GF-D8 (cell line): ENCODE measurements at regions not wholly inside any gene's neighbourhood (a gene's known extent, or its start where the extent isn't known, plus 50 kb on each side); places are given as distances from the start of the nearest gene placed in this dataset.

ENCODE experiments used
- DNase-seq: peaks from one replicate; lab custom pipeline; 2025; lab: John Stamatoyannopoulos, UW

DNA sequence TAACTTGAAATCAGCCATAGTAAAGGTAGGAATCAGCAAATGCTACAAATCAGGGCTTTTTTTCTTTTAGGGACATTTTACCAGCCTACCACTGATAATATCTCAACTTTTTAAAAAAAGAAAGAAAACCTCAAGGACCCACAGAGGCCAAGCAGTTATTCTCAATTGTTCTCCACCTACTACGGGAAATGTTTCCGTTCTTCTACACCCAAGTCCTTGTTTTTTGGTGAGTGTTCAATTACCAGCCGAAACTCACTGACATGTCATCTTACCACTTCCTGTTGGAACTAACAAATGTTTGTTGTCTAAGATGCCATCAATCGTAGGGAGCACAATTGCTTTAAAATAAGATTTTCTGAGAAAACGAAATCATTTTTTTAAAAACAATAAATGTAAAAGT lies 50.2 kb upstream of the CDK1 start:
- DNase-seq, result no peak

- no peak for DNase-seq
These were observed 52.0 kb upstream of the CDK1 start for GRCh38 chr10:60726257-60726656.

DNA sequence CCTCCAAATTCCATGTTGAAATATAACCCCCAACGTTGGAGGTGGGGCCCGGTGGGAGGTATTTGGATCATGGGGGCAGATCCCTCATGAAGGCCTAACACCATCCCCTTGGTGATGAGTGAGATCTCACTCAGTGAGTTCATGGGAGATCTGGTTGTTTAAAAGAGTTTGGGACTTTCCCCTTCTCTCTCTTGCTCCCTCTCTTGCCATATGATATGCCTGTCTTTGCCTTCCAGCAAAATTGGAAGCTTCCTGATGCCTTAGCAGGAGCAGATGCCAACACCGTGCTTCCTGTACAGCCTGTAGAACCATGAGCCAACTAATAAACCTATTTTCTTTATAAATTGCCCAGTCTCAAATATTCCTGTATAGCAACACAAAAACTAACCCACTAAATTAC lies 55.7 kb upstream of the CDK1 start:
- no peak for DNase-seq

DNA sequence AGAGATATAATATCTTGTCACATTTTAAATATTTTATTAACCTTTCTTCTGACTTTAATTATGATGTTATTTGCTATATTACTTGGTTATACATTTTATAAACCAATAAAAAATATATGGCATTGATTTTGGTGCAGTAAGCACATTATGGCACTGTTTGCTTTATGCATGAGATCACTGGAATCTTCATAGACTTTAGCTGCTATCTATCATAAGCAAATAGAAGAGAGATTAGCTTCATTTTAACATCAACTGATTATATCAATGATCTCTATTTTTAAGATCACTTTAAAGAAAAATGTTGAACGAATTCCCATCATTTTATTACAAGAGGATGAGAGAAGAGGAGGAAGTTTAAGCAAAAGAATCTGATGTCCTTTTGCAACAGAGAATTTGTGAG lies 58.6 kb upstream of the CDK1 start:
- no peak for DNase-seq

DNA sequence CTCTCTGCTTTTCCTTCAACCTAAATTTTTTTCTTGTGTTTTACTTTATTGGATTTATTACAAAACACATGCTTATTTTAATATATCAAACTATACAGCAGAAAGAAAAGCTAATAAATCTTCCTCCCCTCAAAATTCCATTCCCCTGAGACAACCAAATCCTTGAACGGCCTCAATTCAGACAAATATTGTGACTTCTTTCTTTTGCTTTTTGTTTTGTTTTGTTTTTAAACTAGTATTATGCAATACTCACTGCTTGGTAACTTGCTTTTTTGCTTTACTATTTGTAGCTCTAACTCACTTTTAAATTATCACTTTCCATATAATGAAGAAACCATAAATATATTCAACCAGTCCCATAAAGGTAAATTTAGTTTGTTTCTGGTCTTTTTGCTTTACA lies 59.4 kb upstream of the CDK1 start:
- no peak for DNase-seq

GRCh38 chr10:60717852-60718251 lies 60.4 kb upstream of the CDK1 start:
- DNase-seq, result no peak

- DNase-seq, result no peak
These were observed 64.0 kb upstream of the CDK1 start for GRCh38 chr10:60714233-60714632.

DNA sequence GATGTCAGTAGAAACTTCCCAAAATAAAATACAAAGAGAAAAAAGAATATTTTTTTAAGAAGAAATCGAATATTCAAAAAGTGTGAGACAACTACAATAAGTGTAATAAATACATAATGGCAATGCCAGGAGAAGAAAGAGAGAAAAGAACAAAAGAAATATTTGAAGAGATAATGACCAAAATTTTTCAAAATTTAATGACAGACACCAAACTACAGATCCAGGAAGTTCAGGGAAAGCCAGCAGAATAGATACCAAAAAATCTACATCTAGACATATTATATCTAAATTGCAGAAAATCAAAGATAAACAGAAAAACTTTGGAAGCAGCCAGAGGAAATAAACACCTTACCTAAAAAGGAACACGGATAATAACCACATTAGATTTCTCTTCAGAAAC lies 66.8 kb upstream of the CDK1 start:
- no peak for DNase-seq

DNA sequence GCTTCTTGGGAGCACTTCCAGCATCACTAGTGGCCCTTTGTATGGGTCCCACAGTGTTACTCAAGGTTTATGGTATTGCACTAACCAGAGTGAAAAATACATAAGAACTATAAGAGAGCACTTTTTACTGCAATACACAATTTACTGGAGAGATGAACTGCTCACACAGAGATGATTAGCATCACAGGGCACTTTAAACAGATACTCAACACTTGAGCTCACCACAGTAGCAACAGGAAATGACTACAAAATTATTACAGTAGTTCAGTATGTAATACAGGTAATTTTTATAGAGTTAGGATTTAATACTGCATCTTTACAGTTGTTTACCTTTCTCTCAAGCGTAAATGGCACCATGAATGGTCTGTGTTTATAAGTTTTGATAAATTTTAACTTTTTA lies 68.2 kb upstream of the CDK1 start:
- DNase-seq, result no peak

DNA sequence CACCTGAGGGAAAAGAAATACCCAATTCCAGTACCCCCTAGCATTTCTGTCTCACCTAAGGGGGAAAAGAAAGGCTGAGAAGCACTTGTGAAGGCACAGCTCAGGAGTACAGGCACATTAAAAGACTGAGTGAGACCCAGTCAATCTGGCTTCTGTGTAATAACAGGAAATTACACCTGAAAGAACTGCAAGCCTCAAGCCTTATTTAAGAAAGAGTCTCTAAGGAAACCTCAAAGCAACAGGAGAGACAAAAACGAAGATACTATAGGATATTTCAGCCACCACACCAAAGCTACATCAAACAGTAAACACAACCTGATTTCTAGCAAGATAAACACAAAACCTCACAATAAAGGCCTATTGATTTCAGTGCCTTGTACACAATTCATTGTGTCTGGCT lies 69.6 kb upstream of the CDK1 start:
- no peak for DNase-seq

- no peak for DNase-seq
These were observed 70.4 kb upstream of the CDK1 start for GRCh38 chr10:60707841-60708240.

DNA sequence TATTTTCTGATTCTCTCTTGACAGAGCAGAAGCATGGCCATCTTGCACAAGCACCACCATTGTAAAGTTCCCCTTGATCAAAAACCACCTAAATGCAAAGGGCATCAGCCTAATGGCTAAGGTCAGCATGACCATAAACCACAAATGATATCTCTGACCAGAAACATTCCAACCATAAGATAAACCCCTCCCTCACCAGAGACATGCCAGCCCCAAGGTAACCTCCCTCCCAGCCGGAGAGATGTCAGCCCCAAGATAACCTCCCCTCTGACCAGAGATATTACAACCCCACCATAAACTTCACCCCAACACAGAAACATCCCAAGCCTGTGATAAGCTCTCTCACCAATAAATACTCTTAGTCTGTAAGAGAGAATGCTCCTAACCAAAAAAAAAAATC lies 72.1 kb upstream of the CDK1 start:
- DNase-seq, result no peak

GRCh38 chr10:60705376-60705775 lies 72.9 kb upstream of the CDK1 start:
- DNase-seq, result no peak

- DNase-seq, result no peak
These were observed 73.8 kb upstream of the CDK1 start for GRCh38 chr10:60704471-60704870.

DNA sequence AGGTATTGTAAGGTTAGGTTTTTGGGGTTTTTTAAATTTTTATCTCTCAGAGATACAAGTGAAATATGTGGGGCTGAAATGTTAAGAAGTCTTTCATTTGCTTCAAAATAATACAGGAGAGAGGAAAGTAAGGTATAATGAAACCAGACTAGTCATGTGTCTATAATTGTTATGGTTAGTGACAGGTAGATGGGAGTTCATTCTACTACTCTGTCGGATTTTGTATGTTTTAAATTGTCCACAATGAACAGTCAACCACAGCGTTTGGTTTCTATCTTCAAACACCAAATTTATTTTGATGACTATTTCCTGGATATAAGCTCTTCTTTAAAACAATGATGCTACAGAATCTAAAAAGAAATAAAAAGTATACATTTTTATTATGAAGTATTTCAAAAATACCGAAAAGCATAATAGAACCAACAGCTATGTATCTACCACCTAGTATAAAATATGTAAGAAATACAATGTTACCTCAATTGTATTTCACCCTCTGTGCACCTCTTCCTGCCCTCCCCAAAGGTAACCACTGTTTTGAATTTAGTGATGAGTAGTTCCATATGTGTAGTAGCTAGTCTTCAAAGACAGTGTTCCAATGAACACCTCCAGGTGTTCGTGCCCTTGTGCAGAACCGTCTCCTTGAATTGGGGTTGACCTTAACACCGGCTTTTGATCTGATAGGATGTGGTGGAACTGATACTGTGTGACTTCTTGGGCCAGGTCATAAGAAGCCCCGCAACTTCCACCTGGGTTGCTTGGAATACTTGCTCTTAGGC lies 74.8 kb upstream of the CDK1 start:
- no peak for DNase-seq

- DNase-seq, result no peak
These were observed 90.6 kb upstream of the CDK1 start for GRCh38 chr10:60687679-60688078.

GRCh38 chr10:60684091-60684490 lies 94.2 kb upstream of the CDK1 start:
- no peak for DNase-seq

GRCh38 chr10:60681103-60681502 lies 97.2 kb upstream of the CDK1 start:
- no peak for DNase-seq

DNA sequence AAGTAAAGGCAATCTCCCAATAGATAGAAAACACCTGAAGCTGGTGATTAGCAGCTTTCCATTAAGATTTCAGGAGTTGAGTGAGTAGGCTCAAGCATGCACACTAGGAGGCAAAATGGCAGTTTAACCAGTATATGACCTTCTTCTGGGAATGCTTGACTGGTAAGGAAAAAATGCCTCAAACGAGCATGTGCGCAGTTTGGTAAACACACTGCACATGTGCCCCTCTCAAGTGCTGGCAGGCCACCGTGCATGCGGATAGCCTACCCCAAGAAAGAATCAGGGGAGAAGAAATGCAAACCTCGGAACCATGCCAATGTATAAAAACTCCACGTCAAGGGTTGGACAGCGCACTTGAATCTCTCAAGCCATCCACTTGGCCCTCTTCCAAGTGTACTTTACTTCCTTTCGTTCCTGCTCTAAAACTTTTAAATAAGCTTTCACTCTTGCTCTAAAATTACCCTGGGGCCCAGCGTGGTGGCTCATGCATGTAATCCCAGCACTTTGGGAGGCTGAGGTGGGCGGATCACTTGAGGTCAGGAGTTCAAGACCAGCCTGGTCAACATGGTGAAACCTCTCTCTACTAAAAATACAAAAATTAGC lies 98.8 kb upstream of the CDK1 start:
- DNase-seq, result no peak

GRCh38 chr10:60678978-60679377 lies 99.3 kb upstream of the CDK1 start:
- DNase-seq, result no peak

DNA sequence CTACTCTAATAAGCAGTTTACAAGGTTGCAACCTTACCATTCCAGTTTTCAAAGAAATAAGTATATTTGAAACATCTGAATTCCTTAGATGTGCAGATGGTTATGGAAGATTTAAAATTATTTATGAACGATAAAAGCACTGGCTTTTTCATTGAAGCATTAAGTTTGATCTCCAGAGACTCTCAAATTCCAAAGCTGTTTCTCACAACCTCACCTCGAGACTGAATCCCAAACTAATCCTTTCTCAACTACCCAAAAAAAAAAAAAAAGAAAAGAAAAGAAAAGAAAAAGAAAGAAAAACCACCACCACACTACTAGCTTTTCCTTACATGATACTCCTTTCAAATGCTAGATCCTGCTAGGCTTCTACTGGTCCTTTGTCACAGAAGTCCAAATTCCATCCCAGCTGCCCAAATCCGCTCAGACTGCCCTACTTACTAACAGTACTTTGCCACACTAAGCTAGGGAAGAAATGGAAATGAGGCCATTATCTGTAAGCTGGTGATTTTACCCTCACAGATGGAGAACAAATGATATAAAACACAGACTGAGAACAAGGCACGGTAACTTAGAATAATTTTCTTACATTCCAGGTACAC lies 100.6 kb upstream of the CDK1 start:
- DNase-seq, result no peak

GRCh38 chr10:60675236-60675635 lies 103.0 kb upstream of the CDK1 start:
- no peak for DNase-seq

DNA sequence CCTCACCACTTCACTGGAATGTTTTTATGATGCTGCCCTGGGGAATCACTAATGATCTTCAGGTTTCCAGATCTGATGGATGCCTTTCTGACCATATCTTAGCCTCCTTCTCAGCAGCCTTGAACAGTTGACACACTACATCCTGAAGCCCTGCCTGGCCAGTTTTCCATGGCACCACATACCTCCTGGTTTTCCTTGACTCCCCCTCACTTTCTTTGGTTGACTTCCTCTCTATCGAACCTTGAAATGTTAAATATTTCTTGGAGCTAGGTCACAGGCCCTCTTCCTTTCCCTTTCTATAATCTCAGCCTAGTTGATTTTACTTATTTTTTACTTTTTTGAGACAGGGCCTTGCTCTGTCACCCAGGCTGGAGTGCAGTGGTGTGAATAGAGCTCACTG lies 108.8 kb upstream of the CDK1 start:
- DNase-seq, result no peak

GRCh38 chr10:60666221-60666620 lies 112.1 kb upstream of the CDK1 start:
- no peak for DNase-seq
